AG09319 (cell line): ENCODE measurements at regions not wholly inside any gene's neighbourhood (a gene's known extent, or its start where the extent isn't known, plus 50 kb on each side); places are given as distances from the start of the nearest gene placed in this dataset.

Experiments
- DNase-seq: peaks from one replicate; pipeline ENCODE4 v3.0.0-alpha.2; 2010; ENCODE audit warnings: low read depth; ENCODE audit errors: extremely low read depth
- CTCF ChIP-seq: IDR thresholded peaks from 2 replicates; pipeline ENCODE4 v1.5.1; 2011; ENCODE audit warnings: low read depth, mild to moderate bottlenecking, inconsistent platforms, low read length, moderate library complexity

GRCh38 chr20:47876311-47877088 lies 91.2 kb upstream of the SULF2 start:
- TF ChIP-seq CTCF = no peak
- no peak for DNase-seq

GRCh38 chr20:47875297-47876025 lies 90.2 kb upstream of the SULF2 start:
- DNase-seq = no peak
- no peak for TF ChIP-seq CTCF

- DNase-seq = no peak
Observed at GRCh38 chr20:47872341-47872740, 87.1 kb upstream of the SULF2 start.

GRCh38 chr20:47870475-47870874 lies 85.2 kb upstream of the SULF2 start:
- no peak for DNase-seq
- TF ChIP-seq CTCF = no peak

More at GRCh38 chr20:47872341-47872740, 87.1 kb upstream of the SULF2 start:
- no peak for TF ChIP-seq CTCF

GRCh38 chr20:47868744-47869143 lies 83.5 kb upstream of the SULF2 start:
- no peak for DNase-seq
- TF ChIP-seq CTCF = no peak

GRCh38 chr20:47868236-47868635 lies 83.0 kb upstream of the SULF2 start:
- no peak for TF ChIP-seq CTCF
- DNase-seq = no peak

GRCh38 chr20:47867831-47868230 lies 82.5 kb upstream of the SULF2 start:
- no peak for DNase-seq
- no peak for TF ChIP-seq CTCF
